Gastrocnemius medialis (tissue), 4 donors: ENCODE measurements at regions not wholly inside any gene's neighbourhood (a gene's known extent, or its start where the extent isn't known, plus 50 kb on each side); places are given as distances from the start of the nearest gene placed in this dataset.
A peak's percentile ranks its signal among the peaks of the same experiment; 100 is the strongest.

Experiments used
- ATAC-seq, 2 donors: fragments of 150-250 bp; one replicate each; pipeline ENCODE4 v1.9.1; 2016
- DNase-seq, 2 donors: peaks; one replicate each; pipeline ENCODE4 v3.0.0-alpha.2; 2019
- H3K27ac ChIP-seq, 4 donors: fragments of 200-600 bp; sonication (generic); 1 replicate in 1 of 4; 2 replicates in 3 of 4; pipeline ENCODE4 v1.5.1; 2016 to 2018; ENCODE audit warnings: mild to moderate bottlenecking in 2 of 4, moderate library complexity in 1 of 4
- H3K27me3 ChIP-seq, 3 donors: fragments of 200-600 bp; sonication (generic) in 2 of 3; 1 replicate in 1 of 3; 2 replicates in 2 of 3; pipeline versions ENCODE4 v1.5.1 to v1.6.0; 2016 to 2019; ENCODE audit warnings: mild to moderate bottlenecking in 1 of 3, moderate library complexity in 1 of 3
- H3K36me3 ChIP-seq, 2 donors: fragments of 200-600 bp; sonication (generic) in 1 of 2; one replicate each; pipeline ENCODE4 v1.5.1; 2017 to 2018
- H3K4me1 ChIP-seq, 2 donors: fragments of 200-600 bp; sonication (generic) in 1 of 2; one replicate each; pipeline ENCODE4 v1.5.1; 2016 to 2017; ENCODE audit warnings: mild to moderate bottlenecking in 2 of 2
- H3K4me3 ChIP-seq, 4 donors: fragments of 200-600 bp; sonication (generic) in 3 of 4; 1 replicate in 1 of 4; 2 replicates in 3 of 4; pipeline ENCODE4 v1.5.1; 2016 to 2019; ENCODE audit warnings: mild to moderate bottlenecking in 2 of 4
- H3K9me3 ChIP-seq, 3 donors: fragments of 200-600 bp; sonication (generic) in 2 of 3; 1 replicate in 1 of 3; 2 replicates in 2 of 3; pipeline ENCODE4 v1.5.1; 2016 to 2019
- POLR2A ChIP-seq, 2 donors: fragments of 450-650 bp; IDR thresholded peaks; one replicate each; pipeline ENCODE4 v1.6.1; 2017; ENCODE audit warnings: antibody characterized with exemption in 2 of 2, mild to moderate bottlenecking in 2 of 2, moderate library complexity in 2 of 2
- in situ Hi-C, 4 donors: fragments of 200-750 bp; cut with MboI; loops; one replicate each; pipeline versions ENCODE4 v1.15.0 to v1.8.0; 2017; ENCODE audit warnings: low sequenced_read_pairs in 4 of 4
- intact Hi-C: fragments of 100-400 bp; cut with DNase I; formaldehyde crosslinking; loops from one replicate; pipeline ENCODE4 v1.15.1; 2023; ENCODE audit warnings: low total_unique reads
- TF ChIP-seq, protein P1 (sequence below), 5 experiments: fragments of 450-650 bp in 3 of 5; fragments of 200-600 bp in 2 of 5; sonication (generic) in 2 of 5; IDR thresholded peaks in 4 of 5; conservative IDR thresholded peaks in 1 of 5; 1 replicate in 4 of 5; 2 replicates in 1 of 5; pipeline ENCODE4 v1.5.1; 2016 to 2019; ENCODE audit warnings: antibody characterized with exemption in 5 of 5, mild to moderate bottlenecking in 3 of 5, moderate library complexity in 3 of 5

DNA sequence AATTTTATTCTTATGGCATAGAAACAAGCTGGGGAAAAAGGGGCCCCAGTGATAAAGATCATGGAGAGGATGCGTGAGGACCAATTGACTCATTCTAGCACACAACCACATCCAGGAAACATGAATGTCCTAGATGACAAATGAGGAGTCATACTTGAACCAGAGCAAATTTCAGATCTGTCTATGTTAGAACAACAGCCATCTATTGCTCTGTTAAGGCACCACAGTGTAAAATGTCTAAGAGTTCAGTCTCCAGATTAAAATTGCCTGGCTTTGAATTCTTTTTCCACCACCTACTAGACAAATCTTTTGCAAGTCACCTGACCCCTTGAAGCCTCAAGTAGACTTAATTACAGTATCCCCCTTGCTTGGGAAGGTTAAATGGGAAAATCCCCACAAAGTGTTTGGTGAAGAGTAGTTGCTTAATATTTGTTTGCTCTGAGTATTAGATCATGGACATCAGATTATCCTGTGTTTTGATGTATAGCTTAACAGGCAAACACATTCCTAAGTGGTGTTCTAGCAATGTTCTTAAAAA lies 258.7 kb upstream of the TGFBR2 start:
- H3K36me3 ChIP-seq: no peaks in the 10 kb centered on the region
- no peaks in the 10 kb centered on the region for H3K27me3 ChIP-seq
- ATAC-seq (no peak), DNase-seq (no peak)
- no peak overlapping the region for H3K4me3 ChIP-seq
- peaks cover 0 to 18% of the 10 kb centered on the region in 2 donors for H3K4me1 ChIP-seq
- TF ChIP-seq, protein P1, sequence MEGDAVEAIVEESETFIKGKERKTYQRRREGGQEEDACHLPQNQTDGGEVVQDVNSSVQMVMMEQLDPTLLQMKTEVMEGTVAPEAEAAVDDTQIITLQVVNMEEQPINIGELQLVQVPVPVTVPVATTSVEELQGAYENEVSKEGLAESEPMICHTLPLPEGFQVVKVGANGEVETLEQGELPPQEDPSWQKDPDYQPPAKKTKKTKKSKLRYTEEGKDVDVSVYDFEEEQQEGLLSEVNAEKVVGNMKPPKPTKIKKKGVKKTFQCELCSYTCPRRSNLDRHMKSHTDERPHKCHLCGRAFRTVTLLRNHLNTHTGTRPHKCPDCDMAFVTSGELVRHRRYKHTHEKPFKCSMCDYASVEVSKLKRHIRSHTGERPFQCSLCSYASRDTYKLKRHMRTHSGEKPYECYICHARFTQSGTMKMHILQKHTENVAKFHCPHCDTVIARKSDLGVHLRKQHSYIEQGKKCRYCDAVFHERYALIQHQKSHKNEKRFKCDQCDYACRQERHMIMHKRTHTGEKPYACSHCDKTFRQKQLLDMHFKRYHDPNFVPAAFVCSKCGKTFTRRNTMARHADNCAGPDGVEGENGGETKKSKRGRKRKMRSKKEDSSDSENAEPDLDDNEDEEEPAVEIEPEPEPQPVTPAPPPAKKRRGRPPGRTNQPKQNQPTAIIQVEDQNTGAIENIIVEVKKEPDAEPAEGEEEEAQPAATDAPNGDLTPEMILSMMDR (IDR thresholded peaks at IDR 0.05 in 4 of 5, conservative IDR thresholded peaks at IDR 0.05 in 1 of 5): no peak
- TF ChIP-seq POLR2A (IDR thresholded peaks at IDR 0.05): no peak
- in situ Hi-C loops (no loop called here), intact Hi-C loops (no loop called here)
- H3K27ac ChIP-seq: no peak overlapping the region
- H3K9me3 ChIP-seq: no peaks in the 10 kb centered on the region

DNA sequence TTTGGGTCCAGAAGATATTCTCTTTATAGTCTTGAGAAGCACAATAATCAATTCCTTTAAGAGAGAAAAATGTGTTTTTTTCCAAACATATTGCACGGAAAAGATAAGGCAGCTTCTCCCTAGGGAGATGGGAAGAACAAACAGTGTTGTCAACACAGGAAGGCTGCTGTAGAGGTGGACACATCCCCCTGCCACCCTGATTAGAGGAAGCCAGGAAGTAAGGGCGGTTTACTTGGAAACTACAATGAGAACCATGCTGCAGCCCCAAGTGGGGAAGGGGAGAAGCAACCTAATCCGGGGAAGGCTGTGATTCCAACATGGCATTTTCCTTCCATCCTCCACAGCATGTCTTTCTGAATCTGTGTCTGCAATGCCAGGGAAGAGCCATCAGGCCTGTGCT lies 256.9 kb upstream of the TGFBR2 start:
- H3K9me3 ChIP-seq: no peaks in the 10 kb centered on the region
- peak overlapping the region in 1 of 4 donors; percentile 17 for H3K27ac ChIP-seq
- peak in 1 of 2 donors; percentile 39 for ATAC-seq
- H3K4me3 ChIP-seq: no peak overlapping the region
- no peaks in the 10 kb centered on the region for H3K27me3 ChIP-seq
- in situ Hi-C loops: no loop called here
- no peak for DNase-seq
- peaks cover 11 to 32% of the 10 kb centered on the region in 2 donors for H3K4me1 ChIP-seq
- H3K36me3 ChIP-seq: no peaks in the 10 kb centered on the region
- TF ChIP-seq, protein P1 (IDR thresholded peaks at IDR 0.05 in 4 of 5, conservative IDR thresholded peaks at IDR 0.05 in 1 of 5): no peak
- no peak for TF ChIP-seq POLR2A (IDR thresholded peaks at IDR 0.05)
- intact Hi-C loops: no loop called here

DNA sequence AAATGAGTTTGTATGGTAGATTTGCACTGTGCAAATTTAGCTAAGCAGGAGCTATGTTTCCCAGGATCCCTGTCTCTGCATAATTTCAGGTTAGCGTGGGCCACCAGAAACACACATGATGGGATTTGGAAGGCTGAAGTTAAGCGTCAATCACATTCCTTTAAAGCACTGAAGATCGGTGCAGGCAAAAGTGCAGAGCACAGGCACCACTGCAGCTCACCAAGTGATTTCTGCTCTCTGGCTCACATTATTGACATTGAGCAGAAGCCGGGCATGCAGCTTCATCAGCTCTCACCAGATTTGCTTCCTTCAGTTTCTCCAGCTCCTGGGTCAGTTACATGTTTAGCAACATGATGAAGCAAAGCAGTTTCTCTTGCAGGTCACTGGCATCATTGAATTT lies 256.4 kb upstream of the TGFBR2 start:
- in situ Hi-C loops: no loop called here
- Histone ChIP-seq H3K27ac (no peak overlapping the region), H3K36me3 (no peaks in the 10 kb centered on the region), H3K4me3 (no peak overlapping the region), H3K4me1 (peaks cover 16 to 37% of the 10 kb centered on the region in 2 donors), H3K27me3 (no peaks in the 10 kb centered on the region), H3K9me3 (no peaks in the 10 kb centered on the region)
- TF ChIP-seq, protein P1 (IDR thresholded peaks at IDR 0.05 in 4 of 5, conservative IDR thresholded peaks at IDR 0.05 in 1 of 5): no peak
- TF ChIP-seq POLR2A (IDR thresholded peaks at IDR 0.05): no peak
- no peak for ATAC-seq
- intact Hi-C loops: no loop called here
- no peak for DNase-seq

DNA sequence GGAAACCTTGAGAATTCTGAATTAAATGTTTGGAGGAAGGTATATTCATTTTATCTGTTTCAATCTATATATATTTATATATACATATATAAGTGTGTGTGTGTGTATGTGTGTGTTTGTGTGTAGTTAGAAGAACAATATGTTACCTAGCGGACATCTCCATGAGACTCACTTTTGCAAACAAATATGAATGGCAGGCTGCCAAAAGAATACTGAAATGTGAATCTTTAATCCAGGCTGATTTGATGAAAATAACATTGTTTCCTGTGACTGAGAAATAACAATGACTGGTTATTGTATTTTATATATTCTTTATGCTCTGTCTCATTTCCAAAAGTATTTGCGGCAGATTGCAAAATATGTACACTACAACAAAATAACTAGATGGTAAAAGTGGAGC lies 255.5 kb upstream of the TGFBR2 start:
- in situ Hi-C loops: no loop called here

More for the DNA sequence above, 255.5 kb upstream of the TGFBR2 start:
- TF ChIP-seq POLR2A (IDR thresholded peaks at IDR 0.05): no peak
- TF ChIP-seq, protein P1 (IDR thresholded peaks at IDR 0.05 in 4 of 5, conservative IDR thresholded peaks at IDR 0.05 in 1 of 5): no peak
- no peak for ATAC-seq
- Histone ChIP-seq H3K27ac (no peak overlapping the region), H3K36me3 (no peaks in the 10 kb centered on the region), H3K4me3 (no peak overlapping the region), H3K4me1 (peaks cover 21 to 46% of the 10 kb centered on the region in 2 donors), H3K27me3 (no peaks in the 10 kb centered on the region), H3K9me3 (no peaks in the 10 kb centered on the region)
- no peak for DNase-seq
- intact Hi-C loops: no loop called here
